HCT116 (cell line): ENCODE measurements at regions not wholly inside any gene's neighbourhood (a gene's known extent, or its start where the extent isn't known, plus 50 kb on each side); places are given as distances from the start of the nearest gene placed in this dataset.

Experiments used
- ATAC-seq: fragments of 200-7000 bp; cut with Tn5 transposase; 2 replicates; pipeline ENCODE4 v1.9.1; 2020; ENCODE audit warnings: mild to moderate bottlenecking, moderate library complexity
- BruUV-seq: library from RNA; stranded (reverse); fragments of 400-500 nt; replicated peaks from 2 replicates; lab custom pipeline; 2021; lab: Mats Ljungman, UMichigan
- CTCF ChIA-PET: fragments of 300-600 bp; sonication (Branson Sonifier 250); formaldehyde crosslinking; loops from one replicate; lab custom pipeline; 2021; ENCODE audit warnings: antibody characterized with exemption; lab: Charles Lee
- POLR2A ChIA-PET: fragments of 300-600, 350-600 bp; sonication (Branson Sonifier 250); formaldehyde crosslinking; loops from one replicate; lab custom pipeline; 2021; ENCODE audit warnings: antibody characterized with exemption; lab: Charles Lee
- RAD21 ChIA-PET, 2 experiments: fragments of 300-600 bp; sonication (Branson Sonifier 250); formaldehyde crosslinking; loops; one replicate each; lab custom pipeline; 2023; ENCODE audit warnings: low total read pairs in 2 of 2; ENCODE audit not compliant: uncharacterized antibody in 2 of 2, unreplicated experiment in 2 of 2, low non-redundant PET in 1 of 2; lab: Charles Lee
- DNase-seq: peaks from one replicate; pipeline ENCODE4 v3.0.0-alpha.2; 2010; ENCODE audit warnings: low read depth, low spot score
- H2AFZ ChIP-seq: fragments of 200-600 bp; shearing (Covaris generic), sonication (generic); 2 replicates; pipeline ENCODE4 v1.6.1; 2017; ENCODE audit warnings: low read depth, mixed run types, mixed read lengths, antibody characterized with exemption, low read length; ENCODE audit not compliant: poor library complexity, severe bottlenecking
- H3K27ac ChIP-seq: 2 replicates; pipeline ENCODE4 v1.5.1; 2012; ENCODE audit warnings: low read depth, low read length
- H3K27me3 ChIP-seq: fragments of 200-600 bp; sonication (generic); 2 replicates; pipeline ENCODE4 v1.6.1; 2016; ENCODE audit warnings: mixed run types, low read length, mixed read lengths; ENCODE audit not compliant: insufficient read depth
- H3K36me3 ChIP-seq, 2 experiments: fragments of 200-500 bp in 1 of 2; fragments of 200-600 bp in 1 of 2; sonication (Bioruptor generic) in 1 of 2; sonication (generic) in 1 of 2; 2 replicates each; pipeline versions ENCODE4 v1.5.1 to v1.6.1; 2014 to 2016; ENCODE audit warnings: low read length in 2 of 2, inconsistent platforms in 1 of 2, mixed read lengths in 1 of 2, mixed run types in 1 of 2; ENCODE audit not compliant: insufficient read depth in 2 of 2, control insufficient read depth in 1 of 2
- H3K4me1 ChIP-seq, 2 experiments: fragments of 200-600 bp in 1 of 2; sonication (generic) in 1 of 2; 2 replicates each; pipeline versions ENCODE4 v1.5.1 to v1.6.1; 2012 to 2017; ENCODE audit warnings: low read length in 2 of 2, inconsistent platforms in 1 of 2, mild to moderate bottlenecking in 1 of 2, mixed read lengths in 1 of 2, mixed run types in 1 of 2, moderate library complexity in 1 of 2; ENCODE audit not compliant: insufficient read depth in 2 of 2, control insufficient read depth in 1 of 2
- H3K4me2 ChIP-seq: fragments of 200-600 bp; sonication (generic); 2 replicates; pipeline ENCODE4 v1.6.1; 2017; ENCODE audit warnings: mixed run types, low read length, mixed read lengths
- H3K4me3 ChIP-seq, 2 experiments: fragments of 200-600 bp in 1 of 2; sonication (generic) in 1 of 2; replicated peaks in 1 of 2; 2 replicates each; pipeline ENCODE4 v1.5.1; 2011 to 2016; ENCODE audit warnings: low read length in 2 of 2, control low read depth in 1 of 2, low read depth in 1 of 2, mild to moderate bottlenecking in 1 of 2, mixed read lengths in 1 of 2, mixed run types in 1 of 2
- H3K79me2 ChIP-seq: fragments of 200-600 bp; sonication (generic); 2 replicates; pipeline ENCODE4 v1.6.1; 2017; ENCODE audit warnings: mild to moderate bottlenecking, mixed run types, low read length, moderate library complexity, mixed read lengths; ENCODE audit not compliant: insufficient read depth
- H3K9ac ChIP-seq: fragments of 200-600 bp; sonication (generic); 2 replicates; pipeline ENCODE4 v1.6.1; 2016; ENCODE audit warnings: low read length, mixed read lengths
- H3K9me2 ChIP-seq: fragments of 200-600 bp; sonication (generic), shearing (Covaris generic); 2 replicates; pipeline ENCODE4 v1.6.1; 2017; ENCODE audit warnings: mixed run types, mild to moderate bottlenecking, moderate library complexity; ENCODE audit not compliant: insufficient read depth
- H3K9me3 ChIP-seq, 2 experiments: fragments of 200-500 bp in 1 of 2; fragments of 200-600 bp in 1 of 2; sonication (Bioruptor generic) in 1 of 2; sonication (generic) in 1 of 2; 2 replicates each; pipeline ENCODE4 v1.6.1; 2014 to 2017; ENCODE audit warnings: low read length in 2 of 2, mixed read lengths in 2 of 2, inconsistent platforms in 1 of 2, low read depth in 1 of 2, mild to moderate bottlenecking in 1 of 2, mixed run types in 1 of 2, moderate library complexity in 1 of 2; ENCODE audit not compliant: control insufficient read depth in 1 of 2, insufficient read depth in 1 of 2
- H4K20me1 ChIP-seq: fragments of 200-600 bp; sonication (generic), shearing (Covaris generic); 2 replicates; pipeline ENCODE4 v1.6.1; 2017; ENCODE audit warnings: mixed run types, mild to moderate bottlenecking, moderate library complexity; ENCODE audit not compliant: insufficient read depth
- CBX3 ChIP-seq: IDR thresholded peaks from 2 replicates; pipeline ENCODE4 v1.6.1; 2012; ENCODE audit warnings: low read depth
- CEBPB ChIP-seq: IDR thresholded peaks from 2 replicates; pipeline ENCODE4 v1.6.1; 2012; ENCODE audit warnings: low read depth
- EGR1 ChIP-seq: IDR thresholded peaks from 2 replicates; pipeline ENCODE4 v1.6.1; 2012; ENCODE audit warnings: low read depth
- ELF1 ChIP-seq: IDR thresholded peaks from 2 replicates; pipeline ENCODE4 v1.6.1; 2012; ENCODE audit warnings: low read depth, borderline replicate concordance
- EZH2 ChIP-seq: fragments of 200-600 bp; sonication (generic); IDR thresholded peaks from 2 replicates; pipeline ENCODE4 v1.6.1; 2017; ENCODE audit warnings: antibody characterized with exemption, mixed run types
- FOSL1 ChIP-seq: IDR thresholded peaks from 2 replicates; pipeline ENCODE4 v1.6.1; 2012; ENCODE audit warnings: low read depth
- JUND ChIP-seq: IDR thresholded peaks from 2 replicates; pipeline ENCODE4 v1.6.1; 2012
- POLR2A ChIP-seq: IDR thresholded peaks from 2 replicates; pipeline ENCODE4 v1.7.0; 2011; ENCODE audit warnings: borderline replicate concordance; ENCODE audit not compliant: insufficient read depth, insufficient read length; ENCODE audit errors: extremely low read depth
- POLR2AphosphoS5 ChIP-seq: IDR thresholded peaks from 2 replicates; pipeline ENCODE4 v1.6.1; 2011; ENCODE audit warnings: mild to moderate bottlenecking, low read depth, low read length, moderate library complexity
- RAD21 ChIP-seq: IDR thresholded peaks from 2 replicates; pipeline ENCODE4 v1.6.1; 2012; ENCODE audit warnings: low read depth, mild to moderate bottlenecking
- SP1 ChIP-seq: IDR thresholded peaks from 2 replicates; pipeline ENCODE4 v1.6.1; 2012; ENCODE audit warnings: low read depth
- SRF ChIP-seq: IDR thresholded peaks from 2 replicates; pipeline ENCODE4 v1.6.1; 2012; ENCODE audit warnings: low read depth
- TCF7L2 ChIP-seq: IDR thresholded peaks from 2 replicates; pipeline ENCODE4 v1.7.0; 2011; ENCODE audit warnings: borderline replicate concordance, inconsistent platforms; ENCODE audit not compliant: insufficient read depth, insufficient read length; ENCODE audit errors: extremely low read depth
- ZNF274 ChIP-seq: fragments of 200-500 bp; sonication (Bioruptor generic); IDR thresholded peaks from 2 replicates; pipeline ENCODE4 v1.6.1; 2014; ENCODE audit warnings: mild to moderate bottlenecking, low read depth, low read length, inconsistent platforms
- intact Hi-C: fragments of 100-400 bp; cut with micrococcal nuclease; formaldehyde crosslinking; loops from 2 replicates; pipeline ENCODE4 v1.10.0; 2022
- TF ChIP-seq, protein P1 (sequence below): IDR thresholded peaks from 2 replicates; pipeline ENCODE4 v1.6.1; 2012
- TF ChIP-seq, protein P2 (sequence below): IDR thresholded peaks from 2 replicates; pipeline ENCODE4 v1.6.1; 2011; ENCODE audit warnings: mild to moderate bottlenecking, low read length, moderate library complexity; ENCODE audit not compliant: insufficient replicate concordance; ENCODE audit errors: extremely low read depth
- TF ChIP-seq, protein P3 (sequence below): IDR thresholded peaks from 2 replicates; pipeline ENCODE4 v1.6.1; 2012

DNA sequence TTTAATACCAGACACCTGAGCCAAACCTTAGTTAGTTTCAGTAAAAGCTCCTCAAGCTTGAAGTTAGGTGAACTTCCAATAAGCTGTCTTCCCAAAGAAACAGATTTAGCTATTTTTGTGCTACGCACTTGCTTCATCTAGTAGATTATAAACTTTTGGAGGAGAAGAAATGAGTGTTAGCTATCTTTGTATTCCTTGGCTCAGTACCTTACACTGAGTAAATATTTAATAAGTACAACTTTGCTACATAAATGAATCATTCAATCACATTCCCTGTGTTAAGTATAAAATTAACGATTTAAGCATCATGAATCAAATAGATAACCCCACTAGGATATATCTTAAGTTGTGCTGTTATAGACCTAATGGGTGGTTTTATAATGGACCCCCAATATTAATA is 307.0 kb downstream of the PCNX1 start:
- H3K27ac ChIP-seq = no peak overlapping the region
- no peak overlapping the region for H3K9ac ChIP-seq
- no peaks in the 10 kb centered on the region for H3K9me2 ChIP-seq
- H3K36me3 ChIP-seq = no peaks in the 10 kb centered on the region
- ATAC-seq (no peak), DNase-seq (no peak)
- no peaks in the 10 kb centered on the region for H3K4me1 ChIP-seq
- ChIA-PET RAD21 (no interaction called here), POLR2A (no interaction called here), CTCF (no interaction called here)
- no peak overlapping the region for H3K4me3 ChIP-seq
- H3K9me3 ChIP-seq = no peaks in the 10 kb centered on the region
- intact Hi-C loops = no loop called here
- no peak overlapping the region for H3K4me2 ChIP-seq
- no peaks in the 10 kb centered on the region for H4K20me1 ChIP-seq
- no peak overlapping the region for H2AFZ ChIP-seq
- TF ChIP-seq CEBPB = no peak
- no peak for TF ChIP-seq RAD21
- TF ChIP-seq EGR1 = no peak
- no peak for TF ChIP-seq ELF1
- H3K79me2 ChIP-seq = no peaks in the 10 kb centered on the region
- H3K27me3 ChIP-seq = no peaks in the 10 kb centered on the region
- no TSS peak for BruUV-seq

DNA sequence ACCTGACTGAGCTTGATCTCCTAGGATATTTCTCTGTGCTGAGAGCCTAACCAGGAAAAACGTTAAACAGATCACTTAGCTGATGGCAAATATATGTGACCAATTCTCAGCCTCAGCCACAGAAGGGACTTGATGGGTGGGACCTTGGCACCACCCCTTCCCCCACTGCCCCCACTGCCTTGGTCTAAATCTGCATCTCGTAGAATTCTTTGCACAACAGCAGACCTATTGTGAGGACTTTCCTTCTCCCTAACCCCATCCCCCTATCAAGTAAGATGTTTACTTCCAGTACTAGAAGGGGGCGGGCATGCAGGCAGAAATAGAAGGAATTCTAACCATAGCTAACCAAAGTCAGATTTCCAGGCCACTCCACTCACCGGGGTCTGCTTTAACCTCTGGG is 313.2 kb downstream of the PCNX1 start:
- POLR2A ChIA-PET = no interaction called here
- intact Hi-C loops = no loop called here
- no peaks in the 10 kb centered on the region for H3K36me3 ChIP-seq
- CTCF ChIA-PET = no interaction called here
- no peaks in the 10 kb centered on the region for H3K27me3 ChIP-seq
- no peaks in the 10 kb centered on the region for H3K9me3 ChIP-seq
- H3K79me2 ChIP-seq = no peaks in the 10 kb centered on the region
- no peak for TF ChIP-seq POLR2AphosphoS5
- no peak for TF ChIP-seq CBX3
- no peak for TF ChIP-seq ELF1
- no peak for TF ChIP-seq CEBPB
- no peak for TF ChIP-seq SP1
- TF ChIP-seq POLR2A = no peak
- TF ChIP-seq ZNF274 = no peak
- TF ChIP-seq JUND = no peak
- no peak for TF ChIP-seq SRF
- TF ChIP-seq, protein P1, sequence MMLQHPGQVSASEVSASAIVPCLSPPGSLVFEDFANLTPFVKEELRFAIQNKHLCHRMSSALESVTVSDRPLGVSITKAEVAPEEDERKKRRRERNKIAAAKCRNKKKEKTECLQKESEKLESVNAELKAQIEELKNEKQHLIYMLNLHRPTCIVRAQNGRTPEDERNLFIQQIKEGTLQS = no peak
- TF ChIP-seq FOSL1 = no peak
- TF ChIP-seq, protein P2, sequence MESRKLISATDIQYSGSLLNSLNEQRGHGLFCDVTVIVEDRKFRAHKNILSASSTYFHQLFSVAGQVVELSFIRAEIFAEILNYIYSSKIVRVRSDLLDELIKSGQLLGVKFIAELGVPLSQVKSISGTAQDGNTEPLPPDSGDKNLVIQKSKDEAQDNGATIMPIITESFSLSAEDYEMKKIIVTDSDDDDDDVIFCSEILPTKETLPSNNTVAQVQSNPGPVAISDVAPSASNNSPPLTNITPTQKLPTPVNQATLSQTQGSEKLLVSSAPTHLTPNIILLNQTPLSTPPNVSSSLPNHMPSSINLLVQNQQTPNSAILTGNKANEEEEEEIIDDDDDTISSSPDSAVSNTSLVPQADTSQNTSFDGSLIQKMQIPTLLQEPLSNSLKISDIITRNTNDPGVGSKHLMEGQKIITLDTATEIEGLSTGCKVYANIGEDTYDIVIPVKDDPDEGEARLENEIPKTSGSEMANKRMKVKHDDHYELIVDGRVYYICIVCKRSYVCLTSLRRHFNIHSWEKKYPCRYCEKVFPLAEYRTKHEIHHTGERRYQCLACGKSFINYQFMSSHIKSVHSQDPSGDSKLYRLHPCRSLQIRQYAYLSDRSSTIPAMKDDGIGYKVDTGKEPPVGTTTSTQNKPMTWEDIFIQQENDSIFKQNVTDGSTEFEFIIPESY = no peak
- TF ChIP-seq, protein P3, sequence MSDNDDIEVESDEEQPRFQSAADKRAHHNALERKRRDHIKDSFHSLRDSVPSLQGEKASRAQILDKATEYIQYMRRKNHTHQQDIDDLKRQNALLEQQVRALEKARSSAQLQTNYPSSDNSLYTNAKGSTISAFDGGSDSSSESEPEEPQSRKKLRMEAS = no peak
- TF ChIP-seq TCF7L2 = no peak
- no peak for TF ChIP-seq EZH2
- TF ChIP-seq, all 23 proteins: peak for 0
- Histone ChIP-seq H3K4me1 (peaks cover 0 to 7% of the 10 kb centered on the region in 2 experiments; a peak in 1 of 4 replicates), H3K4me2 (no peak overlapping the region), H3K9me2 (no peaks in the 10 kb centered on the region), H3K4me3 (no peak overlapping the region), H4K20me1 (no peaks in the 10 kb centered on the region), H3K27ac (no peak overlapping the region), H2AFZ (no peak overlapping the region), H3K9ac (no peak overlapping the region)
- ATAC-seq (no peak), DNase-seq (no peak)
- RAD21 ChIA-PET = no interaction called here
- BruUV-seq = no TSS peak
